Stimulated activated CD4-positive, alpha-beta T cell treated with anti-CD3 and anti-CD28 coated beads, TNF-alpha, amount 100 ng/mL, for 48 hours (primary cell): ENCODE measurements at regions not wholly inside any gene's neighbourhood (a gene's known extent, or its start where the extent isn't known, plus 50 kb on each side); places are given as distances from the start of the nearest gene placed in this dataset.
A peak's percentile ranks its signal among the peaks of the same experiment; 100 is the strongest.

ENCODE experiments used
- DNase-seq, 3 donors: peaks; one replicate each; pipeline ENCODE4 v3.0.0-alpha.2; 2020; ENCODE audit warnings: low read depth in 3 of 3

DNA sequence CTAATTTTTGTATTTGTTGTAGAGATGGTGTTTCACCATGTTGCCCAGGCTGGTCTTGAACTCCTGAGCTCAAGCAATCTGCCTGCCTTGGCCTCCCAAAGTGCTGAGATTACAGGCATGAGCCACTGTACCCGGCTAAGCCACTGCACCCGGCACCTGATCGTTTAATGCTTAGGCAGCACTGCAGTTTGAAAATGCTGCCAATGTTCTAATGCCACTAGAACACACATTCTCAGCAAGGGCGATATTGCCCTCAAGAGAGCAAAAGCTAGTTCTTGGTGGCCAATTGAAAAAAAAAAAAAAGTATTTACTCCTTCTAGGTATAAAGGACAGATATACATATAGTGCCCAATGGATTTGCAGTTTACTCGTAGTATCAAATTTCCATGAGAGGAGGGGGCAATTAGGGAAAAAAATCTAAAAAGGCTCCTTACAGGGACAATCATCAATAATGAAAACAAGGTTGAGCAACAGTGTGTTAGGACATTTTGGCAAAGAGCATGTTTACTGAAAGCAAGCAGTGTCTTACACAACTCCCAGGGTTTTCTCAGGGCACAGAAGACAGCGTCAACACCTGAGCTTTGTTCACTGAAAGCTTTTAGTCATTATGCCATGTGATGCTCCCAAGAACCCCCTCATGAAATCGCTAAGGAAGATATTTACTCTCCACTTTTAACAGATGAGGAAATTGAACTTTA is 199.9 kb upstream of the PKDCC start:
- DNase-seq = no peak

DNA sequence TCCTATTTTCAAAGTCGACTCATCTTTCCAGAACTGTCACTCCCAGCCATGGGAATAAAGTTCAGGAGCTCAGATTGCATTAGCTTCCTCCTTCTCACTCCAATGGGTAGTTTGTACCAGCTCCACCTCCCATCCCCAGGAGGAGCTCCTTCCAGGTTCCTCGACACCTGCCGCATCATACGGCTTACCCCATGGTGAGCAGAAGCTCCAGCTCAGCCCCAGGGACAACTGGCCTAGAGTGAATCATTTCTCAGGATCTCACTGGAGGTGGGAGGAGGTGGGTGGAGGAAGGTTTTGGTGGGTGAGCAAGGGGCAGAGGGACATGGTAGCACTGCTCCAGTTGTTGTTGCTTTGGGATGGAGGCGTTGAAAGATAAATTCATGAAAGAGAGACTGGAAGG is 196.3 kb upstream of the PKDCC start:
- no peak for DNase-seq

DNA sequence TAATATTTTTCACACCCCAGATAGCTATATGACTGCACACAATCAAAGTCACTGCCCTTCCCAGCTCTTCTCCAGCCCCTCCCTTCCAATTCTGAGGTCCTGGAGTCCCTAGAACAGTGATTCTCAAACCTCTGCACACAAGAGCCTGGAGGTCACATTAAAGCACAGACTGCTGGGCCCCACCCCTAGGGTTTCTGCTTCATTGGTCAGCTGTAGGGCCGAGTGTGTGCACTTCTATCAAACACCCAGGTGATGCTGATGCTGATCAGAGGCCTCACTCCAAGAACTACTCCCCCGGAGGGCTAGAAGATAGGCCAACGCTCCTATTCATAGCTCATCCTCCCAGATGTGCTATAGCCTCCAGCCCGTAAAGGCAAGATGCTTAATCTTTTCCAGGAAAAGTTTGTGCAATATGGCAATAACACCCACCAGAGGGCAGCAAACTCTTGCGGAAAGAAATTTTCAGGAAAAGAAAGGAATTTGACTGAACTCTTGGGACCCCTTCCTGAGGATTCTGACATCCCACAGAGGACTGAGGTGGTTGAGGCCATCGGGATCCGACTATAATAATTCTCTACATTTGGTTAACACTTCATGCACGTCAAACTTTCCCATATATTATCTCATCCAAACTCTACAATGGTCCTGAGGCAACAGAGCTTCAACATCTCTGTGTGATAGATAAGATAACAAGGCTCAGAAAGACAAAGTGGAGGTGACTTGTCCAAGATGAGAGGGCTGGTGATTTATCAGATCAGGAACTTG is 194.2 kb upstream of the PKDCC start:
- DNase-seq = no peak

DNA sequence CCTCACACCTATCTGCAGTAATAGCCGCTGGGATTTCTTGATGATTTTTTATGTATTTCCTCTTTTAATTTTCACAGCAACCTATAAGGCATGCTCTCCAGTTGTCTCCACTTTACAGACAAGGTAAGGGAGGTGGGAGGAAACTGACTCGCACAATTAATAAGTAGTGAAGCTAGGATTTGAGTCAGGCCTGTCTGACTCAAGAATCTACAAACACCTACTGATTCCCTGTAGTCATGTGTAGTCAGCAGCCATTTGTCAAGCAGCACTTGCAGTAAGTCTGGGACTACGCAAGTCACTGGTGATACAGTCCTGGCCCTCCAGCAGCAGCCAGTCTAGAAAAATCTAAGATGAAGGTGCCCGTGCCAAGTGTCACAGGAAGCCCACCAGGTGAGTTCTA is 193.6 kb upstream of the PKDCC start:
- no peak for DNase-seq

DNA sequence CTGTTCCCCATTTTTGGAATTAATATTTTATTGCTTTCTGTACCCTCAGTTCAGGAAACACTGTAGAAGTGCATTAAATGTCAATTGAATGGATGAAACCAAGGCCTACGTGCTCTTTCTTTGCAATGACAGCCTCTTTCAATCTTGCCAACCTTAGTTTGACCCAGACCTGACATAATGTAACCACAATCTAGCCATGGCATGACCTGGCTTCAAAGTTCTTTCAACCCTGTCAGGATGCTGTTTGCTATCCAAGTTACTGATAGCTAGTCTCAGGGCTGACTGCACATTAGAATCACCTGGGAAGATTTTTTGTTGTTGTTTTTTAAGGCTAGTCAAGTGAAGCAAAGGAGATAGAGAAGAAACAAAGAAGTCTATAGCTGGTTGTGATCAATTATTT is 190.9 kb upstream of the PKDCC start:
- DNase-seq = no peak

DNA sequence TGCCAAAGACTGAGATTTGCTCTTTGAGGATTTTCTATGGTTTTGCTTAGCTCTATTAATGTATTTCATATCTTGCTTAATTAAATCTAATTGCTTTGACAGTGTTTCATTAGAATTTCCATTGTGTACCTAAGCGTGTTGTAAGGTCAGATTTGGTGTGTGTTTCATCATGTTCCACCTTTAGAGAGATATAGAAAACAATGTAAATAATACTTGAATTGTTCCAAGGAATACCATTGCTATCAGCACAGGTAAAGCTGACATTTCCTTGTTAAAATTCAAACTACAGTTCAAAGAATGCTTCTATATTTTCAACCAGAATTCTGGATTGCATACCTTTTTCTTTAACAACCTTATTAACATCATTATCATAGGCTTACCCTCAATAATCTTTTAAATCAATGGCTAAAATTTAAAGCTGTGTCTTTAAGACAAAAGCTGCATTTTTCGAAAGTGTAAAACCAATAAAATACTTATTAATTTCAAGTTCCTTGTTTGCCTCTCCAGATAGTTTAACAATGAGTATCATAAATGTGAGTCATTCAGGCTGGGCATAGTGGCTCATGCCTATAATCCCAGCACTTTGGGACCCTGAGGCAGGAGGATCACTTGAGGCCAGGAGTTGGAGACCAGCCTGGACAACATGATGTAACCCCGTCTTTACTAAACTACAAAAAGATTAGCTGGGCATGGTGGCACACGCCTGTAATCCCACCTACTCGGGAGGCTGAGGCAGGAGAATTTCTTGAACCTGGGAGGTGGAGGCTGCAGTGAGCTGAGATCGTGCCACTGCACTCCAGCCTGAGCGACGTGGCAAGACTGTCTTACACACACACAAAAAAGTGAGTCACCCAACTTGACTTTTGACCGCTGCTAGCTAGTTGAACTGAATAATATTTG is 188.0 kb upstream of the PKDCC start:
- DNase-seq = no peak

DNA sequence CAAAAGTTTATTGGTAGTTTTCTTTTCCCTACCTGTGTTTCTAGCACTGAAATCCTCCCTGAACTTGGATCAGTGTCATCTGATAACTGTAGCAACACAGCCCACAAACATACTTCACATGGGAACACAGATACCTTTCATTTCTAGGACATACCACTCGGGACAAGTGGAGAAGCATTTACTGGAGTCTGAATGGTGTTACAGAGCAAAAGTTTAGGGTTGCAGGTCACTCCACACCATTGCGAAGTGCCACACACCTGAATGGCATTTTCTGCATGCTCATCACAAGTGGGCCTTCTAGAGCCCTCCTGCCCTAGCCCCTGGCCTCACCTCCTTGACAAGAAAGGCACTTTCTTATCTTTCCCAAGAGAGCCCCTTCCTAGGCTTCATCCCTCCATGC is 184.8 kb upstream of the PKDCC start:
- no peak for DNase-seq

DNA sequence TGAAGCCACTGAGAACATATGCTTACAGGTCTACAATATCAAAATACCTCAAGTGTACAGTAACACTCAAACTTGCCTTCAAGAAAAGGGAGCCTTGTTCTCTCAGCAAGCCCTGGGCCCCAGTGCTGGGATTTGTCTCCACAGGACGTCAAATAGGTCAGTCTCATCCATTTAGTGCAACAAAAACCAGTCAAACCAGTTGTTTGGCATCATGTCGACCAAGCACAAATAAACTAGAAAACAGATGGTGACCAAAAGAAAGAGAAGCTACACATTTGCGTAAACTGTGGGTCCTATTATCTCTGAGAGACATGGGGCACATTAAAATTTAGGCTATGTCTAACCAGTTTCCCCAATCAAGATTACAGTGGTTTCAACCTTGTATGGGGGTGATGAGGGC is 182.6 kb upstream of the PKDCC start:
- no peak for DNase-seq

DNA sequence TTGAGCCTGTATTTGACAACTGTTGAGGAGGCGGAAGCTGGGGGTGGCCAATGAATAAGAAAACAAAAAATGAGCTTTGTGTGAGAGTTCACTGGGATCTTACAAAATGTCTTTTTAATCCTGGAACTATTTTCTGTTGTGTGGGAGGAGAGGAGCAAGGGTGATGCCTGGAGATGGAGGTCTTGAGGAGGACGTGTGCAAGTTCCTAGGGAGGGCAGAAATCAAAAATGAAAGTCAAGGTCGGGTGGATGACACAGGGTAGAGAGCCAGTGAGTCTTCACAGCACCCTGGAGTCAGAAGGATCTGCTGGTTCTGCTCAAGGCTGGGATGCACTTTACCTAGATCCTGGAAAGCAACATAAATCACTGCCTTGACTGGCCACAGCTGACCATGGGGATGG is 180.3 kb upstream of the PKDCC start:
- no peak for DNase-seq

DNA sequence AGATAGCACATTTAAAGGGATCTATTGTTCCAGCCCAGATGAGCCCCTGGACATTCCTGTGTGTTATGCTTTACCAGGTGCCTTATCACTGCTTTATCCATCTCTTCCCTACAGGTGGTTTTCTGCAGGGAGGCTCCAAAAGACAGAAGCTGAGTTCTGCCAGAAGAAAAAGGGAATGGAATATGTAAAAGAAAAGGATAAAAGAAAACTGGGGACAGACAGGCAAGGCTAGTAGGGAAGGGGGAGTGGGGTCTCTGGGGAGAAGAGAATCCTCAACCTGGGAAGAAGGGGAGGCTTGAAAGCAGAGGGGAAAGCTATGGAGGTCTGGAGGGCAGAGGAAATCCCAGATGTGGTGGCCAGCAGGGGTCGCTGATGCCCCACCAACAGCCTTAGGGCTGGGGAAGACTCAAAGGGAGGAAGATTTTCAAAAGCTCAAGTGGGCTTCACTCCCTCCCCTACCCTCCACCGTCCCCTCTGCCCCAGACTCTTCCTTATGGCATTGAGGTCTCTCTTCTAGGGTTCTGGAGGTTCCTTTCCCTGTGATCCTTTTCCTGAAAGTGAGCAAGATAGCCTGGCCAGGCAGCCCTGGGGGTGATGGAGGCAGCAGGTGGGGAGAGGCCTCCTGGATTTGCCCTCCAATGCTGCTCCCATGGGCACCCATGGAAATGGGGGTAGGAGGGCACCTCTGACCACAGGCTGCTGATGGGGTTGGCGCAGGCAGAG is 178.1 kb upstream of the PKDCC start:
- DNase-seq = peak; percentile 45 to 62 (median 54)

DNA sequence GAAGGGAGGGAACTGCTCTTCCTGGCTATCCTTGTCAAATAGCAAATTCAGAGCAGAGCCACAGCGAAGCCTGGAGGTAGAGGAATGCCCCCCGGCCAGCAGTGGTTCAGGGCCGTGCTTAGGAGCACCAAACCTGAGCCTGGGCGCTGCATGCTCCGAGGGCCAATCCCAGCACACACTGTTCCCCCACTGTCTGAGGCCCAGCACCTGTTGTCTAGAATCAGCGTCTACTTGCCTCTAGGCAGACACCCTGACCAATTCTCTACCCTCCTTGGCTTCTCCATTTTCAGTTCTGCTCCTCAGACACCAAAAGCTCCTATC is 177.6 kb upstream of the PKDCC start:
- DNase-seq = no peak

DNA sequence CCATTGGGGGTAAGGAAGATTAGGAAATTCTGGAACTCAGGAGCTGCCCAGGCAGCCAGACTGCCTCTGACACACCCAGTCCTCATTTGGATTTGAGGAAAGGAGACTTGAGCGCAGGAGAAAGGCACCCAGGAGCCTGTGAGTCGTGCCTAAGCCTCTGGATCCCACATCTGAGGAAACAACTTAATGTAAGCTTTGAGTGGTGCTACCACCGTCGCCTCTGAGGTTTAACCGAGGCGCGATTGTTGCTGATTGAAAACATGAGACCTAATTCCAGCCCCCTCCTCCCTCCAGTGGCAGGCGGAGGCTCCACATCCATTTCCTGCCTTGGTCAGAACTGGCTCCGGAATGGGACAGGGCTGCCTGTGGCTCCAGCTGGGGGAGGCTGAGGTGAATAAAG is 176.7 kb upstream of the PKDCC start:
- no peak for DNase-seq

DNA sequence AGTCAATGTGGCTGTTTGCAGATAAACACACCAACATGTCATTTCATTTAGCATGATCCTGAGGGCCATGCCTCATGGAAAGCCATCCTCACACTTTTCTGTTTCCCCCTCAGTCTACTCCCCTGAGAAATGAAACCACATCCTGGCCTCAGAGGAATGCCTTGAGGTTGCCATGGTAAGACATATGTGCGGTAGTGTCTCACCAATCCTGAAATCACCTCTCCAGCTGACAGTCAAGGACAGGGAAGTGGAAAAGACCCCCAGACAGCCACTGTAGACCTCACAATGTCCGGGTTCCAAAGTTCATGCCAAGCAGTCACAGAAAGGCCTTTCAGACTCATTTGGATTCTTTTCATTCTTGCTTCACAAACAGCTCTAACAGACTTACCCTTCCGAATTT is 175.2 kb upstream of the PKDCC start:
- no peak for DNase-seq

DNA sequence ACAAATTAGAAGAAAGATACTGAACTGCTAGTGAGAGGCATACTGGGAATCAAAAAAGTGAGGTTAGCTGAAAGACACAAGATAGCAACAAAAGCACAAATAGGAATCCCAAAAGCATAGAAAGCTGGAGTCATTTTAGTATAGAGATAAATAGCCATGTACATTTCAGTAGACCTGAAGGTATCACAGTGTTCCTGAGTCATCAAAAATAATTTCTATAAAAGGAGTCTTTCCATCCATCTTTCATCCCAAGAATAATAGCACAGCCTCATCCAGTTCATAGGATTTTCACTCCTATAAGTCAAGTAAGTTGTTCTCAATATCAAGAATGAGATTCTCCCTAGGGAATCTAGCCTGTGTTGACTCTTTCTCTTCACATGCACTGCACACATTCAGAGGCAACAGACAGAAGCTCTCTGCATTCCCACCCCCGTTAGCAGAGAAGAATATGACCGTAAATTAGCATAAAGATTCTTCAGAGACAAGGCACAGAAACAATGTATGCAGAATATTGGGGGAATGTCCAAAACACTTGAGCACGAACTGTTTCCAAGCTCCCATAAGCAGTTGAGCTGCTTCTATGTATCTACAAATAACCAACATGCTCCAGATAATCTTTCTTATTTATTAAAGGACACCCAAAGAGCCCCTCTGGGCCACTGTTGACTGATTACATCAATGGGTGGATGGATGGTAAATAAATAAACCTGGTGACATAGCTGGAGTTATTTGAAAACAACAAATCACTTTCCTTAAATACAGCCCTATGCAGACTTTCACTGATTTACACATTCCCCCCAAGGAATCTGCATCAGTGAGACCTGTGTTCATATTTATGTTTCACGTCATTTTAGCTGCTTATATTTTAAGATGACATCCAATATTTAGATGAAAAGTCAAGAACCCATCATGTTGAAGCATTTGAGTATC is 174.5 kb upstream of the PKDCC start:
- DNase-seq = no peak

DNA sequence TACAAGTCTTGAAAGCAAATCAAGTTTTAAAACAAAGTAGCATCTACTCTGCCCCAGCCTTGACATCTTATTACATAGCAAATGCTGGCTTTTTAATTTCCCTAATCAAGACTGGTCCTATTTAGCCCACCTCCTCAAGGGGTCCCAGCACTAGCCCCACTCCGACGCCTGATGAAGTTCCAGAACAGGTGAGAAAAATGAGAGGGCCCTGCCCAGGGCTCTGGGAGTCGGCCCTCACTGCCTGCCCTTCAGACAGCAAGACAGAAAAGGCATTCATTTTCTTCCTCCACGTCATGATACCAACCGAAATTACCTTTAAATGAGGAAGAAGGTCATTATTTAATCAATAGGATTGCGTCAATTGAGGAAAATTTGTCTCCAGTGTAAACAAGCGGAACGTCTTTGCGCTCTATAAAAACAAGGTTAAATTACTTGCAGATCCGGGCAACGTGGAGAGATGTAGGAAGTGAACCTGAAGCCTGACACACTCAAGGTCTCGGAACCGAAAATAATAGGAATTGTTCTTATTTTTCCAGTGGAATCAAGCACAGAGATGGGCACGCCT is 170.6 kb upstream of the PKDCC start:
- DNase-seq = no peak

DNA sequence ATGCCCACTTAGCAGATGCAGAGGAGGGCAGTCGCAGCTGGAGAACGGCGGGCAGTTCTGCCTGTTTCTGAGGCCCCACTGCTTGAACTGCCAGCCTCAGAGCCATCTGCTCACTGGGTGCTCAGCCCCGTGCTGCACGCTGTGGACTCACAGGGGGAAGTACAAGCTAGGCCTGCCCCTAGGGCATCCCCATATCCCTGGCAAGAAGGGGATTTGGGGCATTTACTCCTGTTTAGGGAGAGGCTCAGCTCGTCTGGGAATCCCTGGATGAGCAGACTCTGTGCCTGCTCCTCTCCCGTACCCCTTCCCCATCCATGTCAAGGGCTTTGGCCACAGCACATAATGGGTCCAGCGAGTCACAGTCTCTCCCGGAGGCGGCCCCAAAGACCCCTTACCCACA is 169.8 kb upstream of the PKDCC start:
- no peak for DNase-seq

DNA sequence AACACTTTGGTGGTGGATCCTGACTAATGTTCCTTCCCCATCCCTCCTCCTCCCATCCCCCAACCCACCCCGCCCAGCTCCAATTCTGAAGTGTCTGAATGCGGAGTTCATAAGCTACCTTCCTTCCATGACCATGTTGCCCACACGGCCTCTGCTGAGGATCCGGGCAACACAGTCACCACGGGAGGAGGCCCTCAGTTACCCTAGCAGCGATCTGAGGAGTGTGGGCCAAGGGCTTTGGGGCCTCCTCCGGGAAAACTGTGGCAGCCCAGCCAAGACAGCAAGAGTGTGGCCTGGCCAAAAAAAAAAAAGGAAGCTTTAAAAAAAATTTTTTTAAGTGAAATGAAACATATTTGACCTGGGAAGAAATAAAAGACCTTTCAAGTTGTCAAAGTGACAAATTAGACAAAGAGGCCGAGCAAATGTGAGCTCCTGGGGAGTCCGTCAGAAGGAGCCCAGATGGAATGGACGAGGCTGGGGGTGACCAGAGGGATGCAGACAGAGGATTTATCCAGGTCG is 169.0 kb upstream of the PKDCC start:
- no peak for DNase-seq

DNA sequence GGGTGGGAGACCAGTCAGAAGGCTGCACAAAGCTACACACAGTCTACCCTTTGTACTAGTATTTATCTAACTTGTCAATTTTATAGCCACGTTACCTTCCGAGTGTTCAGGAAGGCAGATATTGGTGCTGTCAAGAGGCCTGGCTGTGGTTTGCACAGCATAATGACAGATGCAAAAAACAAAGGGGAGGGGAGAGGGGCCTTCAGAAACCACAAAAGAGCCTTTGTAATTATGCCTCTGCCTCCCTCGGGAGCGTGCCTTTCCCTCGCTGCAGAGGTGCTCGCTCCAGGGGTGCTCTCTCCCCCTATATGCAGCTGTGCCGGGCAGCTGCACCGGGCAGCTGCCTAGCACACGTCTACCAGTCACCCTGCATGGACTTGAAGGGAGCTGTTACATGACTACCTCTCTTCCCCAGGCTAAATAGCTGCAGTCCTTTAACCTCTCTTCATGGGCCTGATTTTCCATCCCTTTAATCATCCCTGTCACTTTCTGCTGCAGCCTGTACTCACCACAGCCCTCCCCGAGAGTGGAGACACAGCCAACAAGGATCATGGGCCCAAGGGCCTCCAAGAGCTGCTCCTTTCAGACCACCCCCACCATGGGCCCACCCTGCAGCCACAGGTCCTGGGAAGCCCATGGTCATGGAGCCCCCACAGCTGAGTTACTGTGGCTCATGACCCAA is 168.4 kb upstream of the PKDCC start:
- no peak for DNase-seq

DNA sequence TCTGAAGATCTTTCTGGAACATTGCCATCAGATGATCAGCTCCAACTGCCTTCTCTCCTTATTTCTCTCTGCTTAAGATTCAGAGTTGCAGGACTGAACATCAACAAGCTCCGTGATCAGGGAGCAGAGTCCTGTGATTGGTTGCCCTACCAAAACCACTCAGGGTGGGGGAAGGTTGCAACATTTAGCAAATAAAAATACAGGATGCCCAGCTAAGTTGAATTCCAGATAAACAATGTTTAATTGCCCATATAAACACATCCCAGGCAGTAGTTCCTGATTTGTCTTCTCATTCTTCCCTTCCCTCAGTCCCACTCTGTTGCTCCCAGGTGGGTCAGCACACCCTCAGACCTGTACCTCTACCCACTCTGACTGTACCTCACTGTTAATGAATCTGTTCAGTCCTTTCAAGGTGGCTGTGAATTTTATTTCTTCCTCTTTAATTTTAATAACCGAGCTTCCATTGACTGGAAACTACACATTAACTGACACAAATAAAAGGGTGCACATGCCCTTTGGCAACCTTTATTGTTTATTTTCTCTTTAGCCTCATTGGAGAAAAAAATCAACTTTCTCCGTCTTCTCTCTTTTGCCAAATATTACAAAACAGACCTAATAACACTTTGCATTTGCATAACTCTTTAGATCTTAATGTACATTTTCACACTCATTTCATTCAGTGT is 167.1 kb upstream of the PKDCC start:
- no peak for DNase-seq
